ENCODE measurements at regions not wholly inside any gene's neighbourhood (a gene's known extent, or its start where the extent isn't known, plus 50 kb on each side); places are given as distances from the start of the nearest gene placed in this dataset.

- TF ChIP-seq CTCF (IDR thresholded peaks at IDR 0.05; ENCODE audit: insufficient read depth, low read depth, low read length, missing control alignments), result no peak
- no peak for DNase-seq (ENCODE audit: low read depth)
These were observed 52.7 kb upstream of the CRIM1 start for GRCh38 chr2:36302911-36303310.

GRCh38 chr2:36301843-36302242 is 53.7 kb upstream of the CRIM1 start:
- no peak for TF ChIP-seq CTCF (IDR thresholded peaks at IDR 0.05; ENCODE audit: insufficient read depth, low read depth, low read length, missing control alignments)
- no peak for DNase-seq (ENCODE audit: low read depth)
- H3K4me3 ChIP-seq (ENCODE audit: low read depth, low read length), result no peak overlapping the region

More at GRCh38 chr2:36302911-36303310, 52.7 kb upstream of the CRIM1 start:
- H3K4me3 ChIP-seq (ENCODE audit: low read depth, low read length), result no peak overlapping the region

GRCh38 chr2:36300697-36301096 is 54.9 kb upstream of the CRIM1 start:
- TF ChIP-seq CTCF (IDR thresholded peaks at IDR 0.05; ENCODE audit: insufficient read depth, low read depth, low read length, missing control alignments), result no peak
- DNase-seq (ENCODE audit: low read depth), result peak; percentile 44
- H3K4me3 ChIP-seq (ENCODE audit: low read depth, low read length), result no peak overlapping the region

- TF ChIP-seq CTCF (IDR thresholded peaks at IDR 0.05; ENCODE audit: insufficient read depth, low read depth, low read length, missing control alignments), result no peak
- no peak for DNase-seq (ENCODE audit: low read depth)
- H3K4me3 ChIP-seq (ENCODE audit: low read depth, low read length), result no peak overlapping the region
These were observed 58.8 kb upstream of the CRIM1 start for GRCh38 chr2:36296798-36297197.

GRCh38 chr2:36294316-36294721 is 61.3 kb upstream of the CRIM1 start:
- no peak overlapping the region for H3K4me3 ChIP-seq (ENCODE audit: low read depth, low read length)
- DNase-seq (ENCODE audit: low read depth), result peak; percentile 19
- TF ChIP-seq CTCF (IDR thresholded peaks at IDR 0.05; ENCODE audit: insufficient read depth, low read depth, low read length, missing control alignments), result no peak

- no peak for DNase-seq (ENCODE audit: low read depth)
- no peak overlapping the region for H3K4me3 ChIP-seq (ENCODE audit: low read depth, low read length)
- TF ChIP-seq CTCF (IDR thresholded peaks at IDR 0.05; ENCODE audit: insufficient read depth, low read depth, low read length, missing control alignments), result no peak
These were observed 65.2 kb upstream of the CRIM1 start for GRCh38 chr2:36290306-36290856.

- no peak overlapping the region for H3K4me3 ChIP-seq (ENCODE audit: low read depth, low read length)
- DNase-seq (ENCODE audit: low read depth), result no peak
- no peak for TF ChIP-seq CTCF (IDR thresholded peaks at IDR 0.05; ENCODE audit: insufficient read depth, low read depth, low read length, missing control alignments)
These were observed 65.8 kb upstream of the CRIM1 start for GRCh38 chr2:36289731-36290130.

Measured in GM12865 (cell line).